GM10248 (cell line): ENCODE measurements at regions not wholly inside any gene's neighbourhood (a gene's known extent, or its start where the extent isn't known, plus 50 kb on each side); places are given as distances from the start of the nearest gene placed in this dataset.
"Not testable (repeated sequence)": the region's sequence is repeated elsewhere in the genome, so short reads cannot be mapped to it uniquely, and the experiment has no call there.

Source experiments
- CTCF ChIA-PET: fragments of 300-600 bp; sonication (Branson Sonifier 250); formaldehyde crosslinking; extraction: SDS; loops from one replicate; lab custom pipeline; 2021; ENCODE audit warnings: antibody characterized with exemption; lab: Yijun Ruan, JAX
- POLR2A ChIA-PET: fragments of 350-650 bp; sonication (Branson Sonifier 250); formaldehyde crosslinking; extraction: SDS; loops from one replicate; lab custom pipeline; 2020; ENCODE audit warnings: antibody characterized with exemption; lab: Yijun Ruan, JAX
- DNase-seq: peaks from one replicate; pipeline ENCODE4 v3.0.0; 2012; ENCODE audit errors: extremely low spot score
- CTCF ChIP-seq: IDR thresholded peaks from 2 replicates; pipeline ENCODE4 v1.5.1; 2012; ENCODE audit warnings: mild to moderate bottlenecking, low read depth; ENCODE audit errors: extremely low read depth, missing control alignments, control extremely low read depth

GRCh38 chr15:55084673-55085072 lies 112.1 kb downstream of the RSL24D1 start:
- TF ChIP-seq CTCF, result no peak
- POLR2A ChIA-PET, result no interaction called here
- CTCF ChIA-PET, result no interaction called here
- DNase-seq, result no peak

- TF ChIP-seq CTCF, result no peak
- ChIA-PET CTCF (no interaction called here), POLR2A (no interaction called here)
- no peak for DNase-seq
These were observed 112.5 kb downstream of the RSL24D1 start for GRCh38 chr15:55084216-55084615.

GRCh38 chr15:55077052-55077451 lies 119.7 kb downstream of the RSL24D1 start:
- CTCF ChIA-PET, DNase-seq, POLR2A ChIA-PET: not testable (repeated sequence)

GRCh38 chr15:55074431-55074830 lies 122.3 kb downstream of the RSL24D1 start:
- POLR2A ChIA-PET, result no interaction called here
- no peak for TF ChIP-seq CTCF
- CTCF ChIA-PET, result no interaction called here
- DNase-seq, result no peak

- DNase-seq, CTCF ChIA-PET, POLR2A ChIA-PET: not testable (repeated sequence)
These were observed 132.8 kb downstream of the RSL24D1 start for GRCh38 chr15:55063970-55064369.

- CTCF ChIA-PET, result no interaction called here
- POLR2A ChIA-PET, result no interaction called here
- no peak for TF ChIP-seq CTCF
- DNase-seq, result no peak
These were observed 135.9 kb downstream of the RSL24D1 start for GRCh38 chr15:55060836-55061235.

GRCh38 chr15:55056500-55056899 lies 140.2 kb downstream of the RSL24D1 start:
- TF ChIP-seq CTCF, result no peak
- ChIA-PET POLR2A (no interaction called here), CTCF (interaction anchor here (0.7 kb wide), 1 partner anchor 11 kb away, joined by 3 read pairs; no protein-coding TSS in a partner anchor)
- DNase-seq, result no peak

GRCh38 chr15:55044162-55044561 lies 152.6 kb downstream of the RSL24D1 start:
- ChIA-PET POLR2A (no interaction called here), CTCF (interaction anchor here (1.0 to 1.5 kb wide), 3 partner anchors 12 to 47 kb away, joined by 3 to 5 read pairs (median 3); no protein-coding TSS in a partner anchor)
- no peak for TF ChIP-seq CTCF
- DNase-seq, result no peak
